Fibroblast of gingiva (primary cell): ENCODE measurements at regions not wholly inside any gene's neighbourhood (a gene's known extent, or its start where the extent isn't known, plus 50 kb on each side); places are given as distances from the start of the nearest gene placed in this dataset.

Experiments used
- DNase-seq: peaks from one replicate; pipeline ENCODE4 v3.0.0-alpha.2; 2011; ENCODE audit warnings: low read depth

DNA sequence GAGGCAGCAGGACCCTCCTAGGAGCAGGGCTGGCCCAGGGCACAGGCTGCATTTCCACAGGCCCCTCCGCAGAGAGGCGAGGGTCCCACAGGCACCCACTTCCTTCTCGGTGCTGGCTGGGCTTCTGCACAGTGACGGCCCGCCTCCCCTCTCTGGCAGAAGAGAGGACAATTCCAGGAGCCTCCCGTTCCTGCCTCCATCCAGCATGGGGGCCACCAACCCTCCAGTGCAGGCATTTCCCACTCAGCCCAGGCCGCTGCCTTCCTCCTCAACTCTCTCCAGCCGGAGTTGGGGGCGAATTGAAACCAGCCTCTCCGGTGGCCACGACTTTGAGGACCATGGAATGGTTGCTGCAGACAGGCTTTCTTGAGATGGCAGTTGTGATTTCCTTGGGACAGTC, 125.0 kb upstream of the PPP2R2D start:
- no peak for DNase-seq

DNA sequence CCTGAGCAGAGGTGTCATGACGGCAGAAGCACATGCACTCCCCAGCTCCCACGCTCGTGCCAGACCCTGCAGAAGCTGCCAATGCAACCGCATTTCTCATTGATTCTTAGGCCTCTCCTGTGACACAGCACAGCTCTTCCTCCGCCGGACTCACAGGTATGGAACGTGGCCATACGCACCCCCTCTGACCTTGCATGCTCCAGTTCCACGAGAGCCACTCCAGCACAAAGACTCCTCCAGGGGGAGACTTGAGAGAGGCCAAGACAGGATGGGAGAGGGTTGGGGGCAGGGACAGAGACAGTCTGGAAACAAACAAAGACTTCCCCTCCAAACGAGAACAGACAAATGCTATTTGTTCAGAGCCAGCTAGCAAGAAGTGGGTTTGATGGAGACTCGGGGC, 124.3 kb upstream of the PPP2R2D start:
- no peak for DNase-seq

DNA sequence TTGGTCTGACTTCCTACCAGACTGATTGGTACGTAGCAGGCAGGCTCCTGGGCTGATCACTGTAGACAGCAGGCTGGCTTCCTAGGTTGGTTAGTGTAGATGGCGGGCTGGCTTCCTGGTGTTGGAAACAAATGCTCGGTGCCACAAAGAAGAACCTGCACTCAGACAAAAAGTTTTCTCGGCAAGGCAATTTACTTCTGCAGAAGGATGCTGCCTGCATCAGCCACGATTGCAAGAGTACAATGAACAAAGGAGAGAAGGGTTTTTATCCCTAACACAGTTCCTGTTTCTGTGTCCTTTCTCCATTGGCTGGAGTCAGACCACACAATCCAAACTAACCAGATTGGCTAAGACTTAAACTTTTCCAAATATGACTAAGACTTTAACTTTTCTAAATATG, 123.6 kb upstream of the PPP2R2D start:
- no peak for DNase-seq

DNA sequence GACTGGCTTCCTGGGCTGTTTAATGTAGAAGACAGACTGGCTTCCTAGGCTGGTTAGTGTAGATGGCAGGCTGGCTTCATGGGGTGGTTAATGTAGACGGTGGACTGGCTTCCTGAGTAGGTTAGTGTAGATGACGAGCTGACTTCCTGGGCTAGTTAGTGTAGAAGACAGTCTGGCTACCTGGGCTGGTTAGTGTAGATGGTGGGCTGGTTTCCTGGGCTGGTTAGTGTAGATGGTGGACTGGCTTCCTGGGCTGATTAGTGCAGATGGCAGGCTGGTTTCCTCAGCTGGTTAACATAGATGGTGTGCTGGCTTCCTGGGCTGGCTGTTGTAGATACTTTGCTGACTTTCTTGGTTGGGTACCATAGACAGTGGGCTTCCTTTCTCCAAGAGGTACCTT, 122.9 kb upstream of the PPP2R2D start:
- DNase-seq = no peak

DNA sequence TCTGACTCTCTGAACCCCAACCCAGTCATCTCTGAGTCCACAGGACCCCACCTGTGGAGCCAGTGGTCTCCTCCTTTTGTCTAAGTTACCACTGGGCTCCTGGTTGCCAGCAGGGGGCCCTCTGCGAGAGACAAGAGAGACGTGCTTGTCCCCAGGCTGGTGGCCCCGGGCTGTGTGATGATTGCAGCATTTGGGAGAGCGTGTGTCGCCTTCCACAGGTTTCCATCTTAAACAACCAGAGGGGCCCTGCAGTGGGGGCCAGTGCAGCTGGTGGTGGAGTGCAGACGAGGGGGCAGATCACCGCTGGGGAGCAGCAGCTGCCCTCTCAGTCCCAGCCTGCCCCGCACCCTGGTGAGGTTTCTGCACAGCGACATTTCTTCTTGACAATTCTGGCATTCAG, 122.4 kb upstream of the PPP2R2D start:
- DNase-seq = no peak

DNA sequence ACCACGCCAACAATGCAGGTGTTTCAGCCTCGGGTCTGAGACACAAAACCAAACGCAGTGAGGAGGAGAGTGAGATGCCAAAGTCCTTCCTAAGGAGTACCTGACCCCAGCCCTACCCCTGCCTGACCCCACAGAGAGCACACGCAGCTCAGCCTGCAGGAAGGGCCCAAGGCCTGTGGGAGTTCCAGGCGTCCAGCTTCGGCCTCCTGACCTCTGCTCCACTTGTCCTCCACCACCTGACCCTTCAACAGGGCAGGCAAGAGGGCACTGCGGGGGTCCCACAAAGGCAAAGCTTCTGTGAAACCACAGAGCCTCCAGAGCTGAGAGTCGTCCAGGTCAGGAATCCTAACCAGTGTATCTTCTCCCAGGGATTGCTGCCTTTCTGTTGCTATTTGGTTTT, 122.0 kb upstream of the PPP2R2D start:
- DNase-seq = no peak

DNA sequence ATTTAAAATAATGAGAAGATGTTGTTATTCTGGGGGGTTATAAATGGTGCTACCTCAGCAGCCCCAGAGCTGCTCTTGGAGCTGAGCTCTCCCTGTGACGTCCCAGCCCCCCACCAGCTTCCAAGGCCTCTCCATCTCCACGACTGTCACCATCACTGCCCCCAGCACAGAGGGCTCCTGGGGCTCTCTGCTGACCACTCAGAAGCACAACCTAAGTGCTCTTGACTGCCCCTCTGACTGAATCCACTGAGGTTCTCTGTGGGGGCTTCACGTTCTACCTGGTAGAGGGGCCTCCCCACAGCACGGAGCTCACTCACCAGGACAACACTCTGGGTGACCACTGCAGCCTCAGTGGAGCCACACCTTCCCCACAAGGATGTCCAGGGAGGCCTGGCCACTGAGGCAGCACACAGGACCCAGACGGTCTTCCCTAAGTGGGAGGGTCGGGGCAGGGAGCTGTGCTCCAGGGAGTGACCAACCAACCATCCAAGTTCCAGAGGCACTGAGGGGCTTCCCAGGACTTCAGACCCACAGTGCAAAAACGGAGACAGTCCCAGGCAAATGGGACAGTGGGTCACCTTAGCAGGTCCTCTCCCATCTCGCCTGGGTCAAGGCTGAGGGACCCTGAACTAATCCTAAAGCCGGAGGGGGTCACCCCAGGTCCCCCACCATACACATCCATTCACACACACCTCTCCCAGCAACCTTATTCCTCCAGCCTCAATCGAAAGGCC, 121.0 kb upstream of the PPP2R2D start:
- no peak for DNase-seq

DNA sequence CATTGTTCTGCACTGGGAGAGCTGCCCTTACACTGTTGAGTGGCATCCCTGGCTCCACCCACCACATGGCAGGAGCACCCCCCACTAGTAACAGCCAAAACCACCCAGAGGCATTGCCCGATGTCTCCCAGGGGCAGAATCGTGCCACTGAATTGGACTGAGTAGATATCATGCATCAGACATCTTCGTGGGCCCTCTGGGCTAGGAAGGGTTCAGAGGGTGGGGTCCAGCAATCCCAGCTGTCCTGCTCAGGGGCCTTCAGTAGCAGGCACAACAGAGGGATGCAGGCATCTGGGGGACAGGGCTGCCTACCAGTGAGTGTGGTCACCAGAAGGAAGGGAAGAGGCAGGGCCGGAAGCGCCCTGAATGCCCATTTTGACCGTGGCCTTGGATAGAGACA, 119.7 kb upstream of the PPP2R2D start:
- no peak for DNase-seq

DNA sequence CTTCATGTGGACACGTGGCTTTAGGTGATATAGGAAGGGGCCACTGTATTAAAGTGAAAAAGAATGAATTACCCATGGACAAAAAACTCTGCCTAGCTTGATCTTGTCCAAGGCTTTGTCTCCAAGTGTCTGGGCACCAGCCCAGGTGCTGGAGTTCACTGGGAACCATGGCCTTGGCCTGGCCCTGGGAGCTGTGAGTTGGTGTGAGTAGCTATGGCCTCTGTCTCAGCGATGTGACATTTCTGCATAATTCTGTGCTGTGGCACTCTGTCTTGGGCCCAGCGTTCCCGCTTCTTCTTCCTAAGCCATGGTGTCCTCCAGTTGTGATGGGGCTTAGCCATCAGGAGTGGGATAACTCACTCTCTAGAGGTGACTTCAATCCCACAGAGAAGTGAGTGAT, 119.0 kb upstream of the PPP2R2D start:
- no peak for DNase-seq

DNA sequence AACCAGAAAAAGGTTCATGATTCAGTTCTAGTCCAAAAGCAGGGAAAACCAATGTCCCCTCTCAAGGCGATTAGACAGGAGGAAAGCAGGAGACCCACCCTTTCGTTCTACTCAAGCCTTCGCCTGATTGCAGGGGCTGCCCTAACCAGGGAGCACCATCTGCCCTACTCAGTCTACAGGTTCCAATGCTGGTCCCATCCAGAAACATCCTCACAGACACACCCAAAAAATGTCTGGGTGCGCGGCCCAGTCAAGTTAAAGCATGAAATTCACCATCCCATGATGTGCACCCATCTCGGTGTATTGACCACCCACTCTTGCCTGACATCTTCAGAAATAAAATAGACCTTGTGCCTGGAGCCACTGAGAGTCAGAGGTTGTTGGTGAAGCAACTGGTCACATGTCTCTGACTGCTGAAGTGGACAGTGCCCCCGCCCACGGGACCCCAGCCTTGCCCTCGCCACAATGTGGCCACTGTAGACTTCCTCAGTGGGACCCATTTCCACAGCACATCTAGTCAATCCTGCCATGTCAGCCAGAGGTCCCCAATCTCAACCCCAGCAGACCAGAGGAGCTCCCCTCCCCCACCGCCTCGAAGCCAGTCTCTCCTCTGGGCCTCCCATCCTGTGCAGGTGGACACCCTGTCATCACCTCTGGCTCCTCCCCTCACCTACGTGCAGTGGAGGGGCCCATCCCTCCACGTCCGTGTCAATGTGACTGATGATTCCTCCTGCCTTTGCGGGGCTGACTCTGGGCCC, 116.3 kb upstream of the PPP2R2D start:
- DNase-seq = no peak

DNA sequence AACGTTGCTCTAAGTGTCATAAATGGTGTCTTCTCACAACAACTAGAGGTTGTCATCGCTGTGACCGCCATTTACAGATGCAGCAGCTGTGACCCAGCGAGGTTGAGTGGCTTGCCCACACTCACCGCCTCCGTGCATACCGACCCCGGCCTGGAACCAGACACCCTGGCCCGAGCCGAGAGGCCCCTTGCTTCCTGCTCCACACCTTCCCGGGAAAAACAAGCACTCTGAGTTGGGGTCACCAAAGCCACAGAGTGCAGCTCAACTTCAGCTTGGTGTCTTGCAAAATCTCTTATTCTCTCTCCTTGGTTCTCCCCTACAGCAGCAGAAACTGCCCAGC, 115.7 kb upstream of the PPP2R2D start:
- no peak for DNase-seq

DNA sequence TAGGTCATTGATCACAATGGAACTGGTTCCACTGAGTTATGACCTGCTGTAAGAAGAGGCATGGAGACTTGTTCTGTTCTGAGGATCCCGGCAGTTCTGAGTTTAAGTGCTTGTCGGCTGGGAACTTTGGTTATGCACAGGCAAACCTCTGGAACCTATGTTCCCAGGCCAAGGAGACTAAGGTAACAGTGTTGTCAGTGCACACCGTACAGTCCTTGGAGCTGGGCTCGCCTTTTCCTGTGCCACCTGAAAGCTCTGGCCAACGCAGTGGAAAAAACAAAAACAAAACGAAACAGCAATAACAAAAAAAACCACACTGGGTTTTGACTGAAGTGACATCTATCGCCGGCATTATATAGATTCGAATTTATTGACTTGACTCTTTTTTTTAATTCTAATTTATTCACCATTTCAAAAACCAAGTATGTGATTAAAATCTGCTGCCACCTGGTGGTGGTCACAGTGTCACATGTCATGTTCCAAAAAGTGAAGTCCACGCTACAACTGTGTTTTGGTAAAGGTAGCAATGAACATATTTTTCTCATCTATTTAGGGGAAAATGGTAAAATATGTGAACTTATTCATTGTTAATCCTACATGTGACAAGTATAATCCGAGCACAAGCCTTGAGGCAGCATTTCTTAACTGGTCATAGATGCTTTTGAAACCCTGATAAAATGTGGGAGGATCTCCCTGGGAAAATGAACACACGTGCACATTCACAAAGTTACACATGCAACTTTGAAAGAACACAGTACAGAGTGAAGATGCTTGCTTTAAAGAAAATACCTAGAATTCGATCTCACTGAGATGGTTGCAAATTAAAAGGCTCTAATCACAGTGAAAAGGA, 113.8 kb upstream of the PPP2R2D start:
- DNase-seq = no peak

DNA sequence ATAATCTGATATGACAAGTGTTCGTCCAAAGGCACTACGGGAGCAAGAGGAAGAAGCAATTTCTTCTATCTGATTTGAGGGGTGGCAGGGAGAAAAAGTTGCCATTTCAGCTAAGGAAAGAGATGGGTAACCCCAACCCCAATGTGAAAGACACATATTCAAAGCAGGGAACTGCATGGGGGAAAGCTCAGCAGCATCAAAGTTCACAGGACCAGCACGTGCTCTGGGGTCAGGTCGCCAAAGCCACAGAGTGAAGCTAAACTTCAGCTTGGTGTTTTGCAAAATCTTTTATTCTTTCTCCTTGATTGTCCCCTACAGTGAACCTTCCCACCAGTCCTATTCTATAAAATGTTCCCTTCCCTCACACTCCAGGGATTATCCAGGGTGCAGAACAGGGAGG, 112.8 kb upstream of the PPP2R2D start:
- DNase-seq = no peak

DNA sequence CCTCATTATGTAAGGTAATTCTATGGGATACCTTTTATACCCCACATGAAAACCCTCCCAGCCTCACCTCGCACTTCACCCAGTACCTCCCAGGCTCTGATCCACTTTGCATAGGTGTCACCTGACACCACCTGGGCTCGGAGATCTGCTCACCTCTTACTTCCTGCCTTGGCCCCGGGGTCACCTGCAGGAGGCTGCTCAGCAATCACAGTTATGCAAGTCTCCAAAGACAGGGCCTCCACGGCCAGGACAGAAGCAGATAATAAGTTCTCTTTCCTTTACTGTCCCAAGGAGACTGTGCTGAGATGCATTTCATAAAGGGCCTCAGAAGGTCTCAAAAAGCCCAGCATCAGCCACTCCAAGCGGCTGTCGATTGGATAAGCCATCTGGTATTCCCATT, 112.4 kb upstream of the PPP2R2D start:
- no peak for DNase-seq

DNA sequence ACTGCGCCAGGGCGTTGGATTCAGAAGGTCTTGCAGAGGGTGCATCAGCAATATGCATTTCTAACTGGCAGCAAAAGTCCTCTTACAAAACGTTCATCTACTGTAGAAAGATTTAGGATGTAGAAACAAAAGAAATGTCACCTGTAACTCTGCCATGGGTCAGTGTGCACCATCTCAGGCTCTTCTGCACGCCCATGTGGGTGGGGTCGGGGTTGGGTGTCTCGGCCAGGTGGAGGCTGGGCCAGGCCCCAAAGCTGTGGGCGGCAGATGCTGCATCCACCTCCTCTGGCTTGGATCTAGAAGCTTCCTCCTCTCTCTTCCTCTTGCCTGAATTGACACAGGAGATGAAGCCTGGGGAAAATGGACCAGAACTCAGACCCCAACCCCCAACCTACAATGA, 111.3 kb upstream of the PPP2R2D start:
- no peak for DNase-seq

DNA sequence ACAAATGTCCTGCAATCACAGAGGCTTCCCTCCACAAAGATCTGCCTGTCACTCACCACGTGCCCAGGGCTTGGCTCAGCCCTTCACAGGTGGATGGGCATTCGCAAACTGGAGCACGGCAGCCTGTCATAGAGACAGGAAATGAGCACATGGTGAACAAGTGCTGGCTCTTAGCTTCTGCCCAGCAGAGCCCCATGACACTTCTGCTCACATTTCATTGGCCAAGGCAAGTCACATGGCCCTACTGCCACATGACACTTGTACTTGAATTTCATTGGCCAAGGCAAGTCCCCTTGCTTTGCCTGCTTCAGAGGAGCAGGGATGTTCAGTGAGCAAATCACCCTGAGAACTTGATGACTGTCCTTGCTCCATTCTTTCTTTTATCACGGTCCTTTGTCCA, 110.8 kb upstream of the PPP2R2D start:
- no peak for DNase-seq

DNA sequence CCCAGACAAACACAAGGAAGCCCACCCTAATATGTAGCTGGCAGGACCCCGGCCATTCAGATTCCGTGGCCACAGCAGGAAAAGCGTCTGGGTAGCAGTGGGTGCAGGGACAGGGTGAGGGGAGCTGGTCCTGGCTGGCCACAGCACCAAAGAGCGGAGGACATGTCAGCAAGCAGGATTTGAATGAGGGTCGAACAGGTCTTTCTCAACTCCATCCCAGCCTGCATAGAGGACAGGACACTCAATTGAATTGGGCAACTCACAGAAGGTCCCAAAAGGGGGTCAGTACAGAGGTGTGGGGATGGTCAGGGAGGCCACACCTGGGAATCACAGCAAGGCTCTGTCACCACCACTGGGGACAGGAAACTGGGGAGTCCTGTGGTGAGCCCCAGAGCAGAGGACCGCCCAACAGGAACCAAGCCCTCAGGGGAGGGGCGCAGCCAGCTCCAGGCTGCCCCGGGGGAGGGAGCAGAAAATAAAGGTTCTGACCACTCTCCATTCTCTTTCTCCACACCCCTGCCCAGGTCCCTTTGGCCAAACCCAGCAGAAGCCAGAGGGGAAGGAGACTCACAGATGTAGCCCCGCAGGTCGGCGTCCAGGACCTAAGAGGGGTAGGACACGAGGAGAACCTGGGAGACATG, 108.7 kb upstream of the PPP2R2D start:
- no peak for DNase-seq

DNA sequence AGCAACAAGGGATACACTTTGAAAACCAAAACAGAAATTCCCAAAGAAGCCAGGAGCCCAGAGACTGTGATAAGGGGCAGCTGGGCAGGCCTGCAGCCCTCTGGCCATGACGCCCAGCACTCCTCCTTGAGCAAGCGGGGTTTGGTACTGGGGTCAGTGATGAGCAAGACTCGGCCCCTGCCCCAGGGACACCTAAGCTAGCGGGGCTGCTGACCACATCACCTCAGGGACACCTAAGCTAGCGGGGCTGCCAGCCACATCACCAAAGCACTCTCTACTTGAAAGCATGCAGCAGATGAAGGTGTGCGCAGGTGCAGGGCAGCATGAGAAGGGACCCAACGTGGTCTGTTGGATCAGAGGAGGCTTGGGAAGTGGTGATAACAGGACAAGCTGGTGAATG, 108.0 kb upstream of the PPP2R2D start:
- DNase-seq = no peak

DNA sequence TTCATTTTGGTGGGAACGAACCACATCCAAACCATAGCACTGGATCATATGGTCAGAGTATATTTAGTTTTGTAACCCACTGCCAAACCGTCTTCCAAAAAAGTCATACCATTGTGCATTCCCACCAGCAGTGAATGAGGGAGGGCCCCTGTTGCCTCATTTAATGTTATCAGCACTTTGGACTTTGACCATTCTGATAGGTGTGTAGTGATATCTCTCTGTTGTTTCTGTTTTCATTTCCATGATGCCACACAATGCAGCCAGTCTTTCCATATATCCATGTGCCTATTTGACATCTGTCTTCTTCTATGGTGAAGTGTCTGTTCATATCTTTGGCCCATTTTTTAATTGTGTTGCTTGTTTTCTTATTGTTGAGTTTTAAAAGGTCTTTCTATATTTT, 105.0 kb upstream of the PPP2R2D start:
- no peak for DNase-seq

DNA sequence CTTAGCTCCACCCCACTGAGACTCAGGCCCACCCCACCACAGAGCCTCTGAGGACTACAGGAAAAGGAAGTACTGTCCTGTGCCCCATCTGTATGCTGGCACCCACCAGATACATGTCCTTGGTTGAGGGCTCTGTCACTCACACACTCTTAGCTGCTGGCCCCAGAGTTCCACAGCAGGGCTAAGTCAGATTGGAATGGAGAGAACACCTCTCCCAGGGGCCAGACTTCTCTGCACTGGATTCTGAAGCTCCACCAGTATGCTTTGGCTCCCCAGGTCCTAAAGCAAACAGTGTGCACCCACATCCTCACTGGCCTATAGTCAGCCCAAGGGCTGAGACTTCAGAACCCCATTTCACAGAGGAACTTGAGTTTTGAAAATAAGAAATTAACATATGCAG, 103.2 kb upstream of the PPP2R2D start:
- no peak for DNase-seq

DNA sequence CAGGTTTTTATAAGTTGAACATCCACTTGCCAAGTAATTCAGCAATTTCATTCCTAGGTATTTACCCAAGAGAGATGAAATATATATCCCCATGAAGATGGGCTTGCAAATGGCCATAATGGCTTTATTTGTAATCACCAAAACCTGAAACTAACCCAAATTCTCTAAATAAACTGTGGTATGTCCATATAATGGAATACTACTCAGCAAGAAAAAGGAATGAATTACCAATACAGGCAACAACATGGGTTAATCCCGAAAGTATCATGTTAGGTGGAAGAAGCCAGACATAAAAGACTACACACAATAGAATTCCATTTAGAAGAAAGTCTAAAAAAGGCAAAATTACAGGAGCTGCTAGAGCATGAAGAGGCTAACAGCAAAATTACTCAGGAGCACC, 101.4 kb upstream of the PPP2R2D start:
- no peak for DNase-seq

DNA sequence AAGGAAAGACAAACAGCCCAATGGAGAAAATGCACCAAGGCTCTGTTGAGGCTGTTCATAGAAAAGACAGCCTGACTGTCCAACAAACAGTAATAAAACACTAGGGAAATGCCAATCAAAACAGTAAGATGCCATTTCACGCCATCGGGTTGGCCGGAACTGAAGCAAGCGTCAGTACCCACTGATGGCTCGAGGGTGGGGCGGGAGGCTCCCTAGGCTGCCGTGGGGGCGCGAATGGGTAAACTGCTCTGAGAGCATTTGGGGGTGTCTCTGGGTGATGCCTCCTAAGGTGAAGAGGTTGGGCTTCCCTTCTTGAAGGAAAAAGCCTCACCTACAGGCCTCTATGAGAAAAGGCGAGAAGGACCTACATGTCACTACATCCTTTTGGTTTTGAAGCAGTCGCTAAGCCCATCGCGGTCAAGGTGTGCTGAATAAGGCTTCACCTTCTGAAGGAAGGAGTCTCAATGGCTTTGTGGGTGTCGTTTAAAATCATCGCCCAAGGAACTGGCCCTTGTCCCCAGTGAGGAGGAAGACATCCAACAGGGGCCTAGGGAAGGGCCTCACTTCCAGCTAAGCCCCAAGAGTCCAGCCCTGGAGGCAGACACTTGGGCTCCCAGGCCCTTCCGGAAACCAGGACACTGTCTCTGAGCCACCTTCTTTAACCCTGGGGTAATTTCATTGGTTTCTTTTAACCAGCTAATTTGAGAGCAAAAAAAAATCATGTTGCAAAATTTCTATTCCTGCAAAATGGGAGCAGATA, 98.5 kb upstream of the PPP2R2D start:
- no peak for DNase-seq
